ENCODE measurements at regions not wholly inside any gene's neighbourhood (a gene's known extent, or its start where the extent isn't known, plus 50 kb on each side); places are given as distances from the start of the nearest gene placed in this dataset.

DNA sequence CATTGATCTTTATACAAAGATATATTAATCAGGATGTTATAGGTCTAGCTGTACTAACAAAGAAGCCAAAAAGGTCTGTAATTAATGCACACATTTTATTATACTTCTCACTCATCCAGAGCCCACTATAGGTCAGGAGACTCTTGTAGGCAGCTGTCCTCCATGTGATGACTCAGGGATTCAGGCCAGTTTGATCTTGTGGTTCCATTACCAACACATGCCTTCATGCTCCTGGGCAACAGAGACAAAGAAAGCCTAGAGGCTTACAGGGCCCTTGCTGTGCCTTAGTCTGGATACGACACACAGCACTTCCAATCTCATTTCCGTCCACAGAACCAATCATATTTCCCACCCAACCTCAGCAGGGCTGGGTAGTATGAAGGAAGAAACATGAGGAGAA lies 150.3 kb upstream of the NCAM1 start:
- TF ChIP-seq CTCF (IDR thresholded peaks at IDR 0.05) (no peak), ZFX (IDR thresholded peaks at IDR 0.05; ENCODE audit: borderline replicate concordance) (no peak)
- H3K27ac ChIP-seq: no peak overlapping the region

- H3K27ac ChIP-seq: no peak overlapping the region
- TF ChIP-seq CTCF (IDR thresholded peaks at IDR 0.05) (no peak), ZFX (IDR thresholded peaks at IDR 0.05; ENCODE audit: borderline replicate concordance) (no peak)
Observed at GRCh38 chr11:112811783-112812182, 149.4 kb upstream of the NCAM1 start.

- no peak for TF ChIP-seq ZFX (IDR thresholded peaks at IDR 0.05; ENCODE audit: borderline replicate concordance)
- no peak for TF ChIP-seq CTCF (IDR thresholded peaks at IDR 0.05)
- H3K27ac ChIP-seq: no peak overlapping the region
Observed at GRCh38 chr11:112812729-112813128, 148.5 kb upstream of the NCAM1 start.

GRCh38 chr11:112814168-112814567 lies 147.1 kb upstream of the NCAM1 start:
- no peak for TF ChIP-seq CTCF (IDR thresholded peaks at IDR 0.05)
- TF ChIP-seq ZFX (IDR thresholded peaks at IDR 0.05; ENCODE audit: borderline replicate concordance): no peak
- H3K27ac ChIP-seq: no peak overlapping the region

- no peak for TF ChIP-seq CTCF (IDR thresholded peaks at IDR 0.05)
- TF ChIP-seq ZFX (IDR thresholded peaks at IDR 0.05; ENCODE audit: borderline replicate concordance): no peak
- no peak overlapping the region for H3K27ac ChIP-seq
Observed at GRCh38 chr11:112817376-112817775, 143.8 kb upstream of the NCAM1 start.

DNA sequence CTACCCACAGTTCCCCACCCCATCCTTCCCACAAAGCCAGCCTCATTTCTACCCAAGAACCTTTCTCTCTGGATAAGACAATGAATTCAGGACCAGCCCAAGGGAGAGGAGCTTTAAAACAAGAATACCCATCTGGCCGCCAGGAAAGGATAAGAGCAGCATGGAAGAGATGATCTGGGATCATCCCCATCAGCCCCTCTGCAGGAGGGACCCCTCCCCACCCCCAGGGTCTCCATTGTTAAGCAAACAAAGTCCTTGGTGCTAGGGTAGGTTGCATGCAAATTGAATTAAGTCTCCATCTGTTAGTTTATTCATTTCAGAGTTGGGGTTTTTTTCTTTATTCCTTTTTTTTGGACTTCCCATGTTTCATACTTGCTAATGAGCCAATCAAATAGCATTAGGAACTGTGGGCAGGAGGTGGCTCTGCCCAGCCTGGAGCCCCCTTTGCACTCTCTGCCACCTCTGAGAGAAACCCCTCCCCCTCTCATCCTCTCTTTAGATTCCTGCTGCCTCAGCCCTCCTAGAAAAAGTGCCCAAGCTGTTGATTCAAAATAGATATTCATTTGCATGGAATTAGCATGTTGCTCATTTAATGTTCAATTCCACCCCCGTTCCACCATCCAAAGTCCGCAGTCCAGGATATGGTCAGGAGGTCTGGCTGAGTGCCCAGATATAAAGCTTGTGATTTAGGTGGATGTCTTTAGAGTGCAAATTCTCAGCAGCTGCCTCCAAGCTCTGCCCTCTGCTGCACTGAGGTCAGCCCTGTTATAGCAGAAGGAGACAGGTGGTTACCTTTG lies 138.5 kb upstream of the NCAM1 start:
- TF ChIP-seq CTCF (IDR thresholded peaks at IDR 0.05) (no peak), ZFX (IDR thresholded peaks at IDR 0.05; ENCODE audit: borderline replicate concordance) (no peak)
- no peak overlapping the region for H3K27ac ChIP-seq

DNA sequence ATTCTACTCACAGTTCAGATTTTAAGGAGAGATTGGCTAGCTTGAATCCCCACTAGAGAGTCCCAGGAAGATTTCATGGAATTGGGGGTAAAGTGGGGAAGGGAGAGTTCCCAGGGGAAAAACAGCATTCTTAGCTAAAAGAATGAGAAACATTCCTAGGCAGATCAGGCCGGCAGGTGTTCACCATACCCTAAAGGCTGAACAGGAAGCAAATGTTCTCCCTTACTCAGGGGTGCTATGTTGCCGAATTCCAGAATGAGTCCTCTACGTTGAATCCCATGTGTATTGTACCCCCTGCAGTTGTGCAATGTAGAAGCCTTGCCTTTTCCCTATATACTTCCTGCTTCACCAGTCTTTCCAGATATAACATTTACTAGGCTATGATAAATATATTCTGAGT lies 135.2 kb upstream of the NCAM1 start:
- H3K27ac ChIP-seq: no peak overlapping the region
- no peak for TF ChIP-seq ZFX (IDR thresholded peaks at IDR 0.05; ENCODE audit: borderline replicate concordance)
- TF ChIP-seq CTCF (IDR thresholded peaks at IDR 0.05): no peak
